ENCODE measurements at regions not wholly inside any gene's neighbourhood (a gene's known extent, or its start where the extent isn't known, plus 50 kb on each side); places are given as distances from the start of the nearest gene placed in this dataset.
A peak's percentile ranks its signal among the peaks of the same experiment; 100 is the strongest.

- no peak overlapping the region for H3K4me3 ChIP-seq (ENCODE audit: low read length)
- H3F3A ChIP-seq (ENCODE audit: control insufficient read depth, insufficient read depth), result no peaks in the 10 kb centered on the region
- H3K4me1 ChIP-seq (ENCODE audit: control insufficient read depth, low read length), result peaks cover 34% of the 10 kb centered on the region
- H3K79me2 ChIP-seq (ENCODE audit: control insufficient read depth, low read length), result no peaks in the 10 kb centered on the region
- TF ChIP-seq EZH2phosphoT487 (IDR thresholded peaks at IDR 0.05; ENCODE audit: borderline replicate concordance, low read length) (no peak), CTCF (IDR thresholded peaks at IDR 0.05; ENCODE audit: low read depth, low read length, poor library complexity, severe bottlenecking) (peak; percentile 29)
- no peaks in the 10 kb centered on the region for H3K36me3 ChIP-seq (ENCODE audit: control insufficient read depth, low read length)
- H3K9me3 ChIP-seq (ENCODE audit: control insufficient read depth, insufficient read depth, low read length), result no peaks in the 10 kb centered on the region
- no peak overlapping the region for H3K27ac ChIP-seq (ENCODE audit: low read depth, low read length)
- H4K20me1 ChIP-seq (ENCODE audit: control insufficient read depth, insufficient read depth, low read depth, low read length), result no peaks in the 10 kb centered on the region
- H3K9me2 ChIP-seq (replicated peaks; ENCODE audit: control insufficient read depth, low read length), result no peaks in the 10 kb centered on the region
- H3K27me3 ChIP-seq (ENCODE audit: control insufficient read depth, low read length), result no peaks in the 10 kb centered on the region
- H3K4me2 ChIP-seq (ENCODE audit: low read length), result 0 out of 2 replicates have a peak overlapping the region, but pooled peaks have one; percentile 6
These were observed 241.0 kb upstream of the ATP2B1 start for GRCh38 chr12:89949457-89950195.

- H3K36me3 ChIP-seq (ENCODE audit: control insufficient read depth, low read length), result no peaks in the 10 kb centered on the region
- H4K20me1 ChIP-seq (ENCODE audit: control insufficient read depth, insufficient read depth, low read depth, low read length), result no peaks in the 10 kb centered on the region
- peaks cover 34% of the 10 kb centered on the region for H3K4me1 ChIP-seq (ENCODE audit: control insufficient read depth, low read length)
- H3K9me3 ChIP-seq (ENCODE audit: control insufficient read depth, insufficient read depth, low read length), result no peaks in the 10 kb centered on the region
- H3K79me2 ChIP-seq (ENCODE audit: control insufficient read depth, low read length), result no peaks in the 10 kb centered on the region
- TF ChIP-seq EZH2phosphoT487 (IDR thresholded peaks at IDR 0.05; ENCODE audit: borderline replicate concordance, low read length) (no peak), CTCF (IDR thresholded peaks at IDR 0.05; ENCODE audit: low read depth, low read length, poor library complexity, severe bottlenecking) (no peak)
- H3F3A ChIP-seq (ENCODE audit: control insufficient read depth, insufficient read depth), result no peaks in the 10 kb centered on the region
- H3K4me2 ChIP-seq (ENCODE audit: low read length), result no peak overlapping the region
- H3K27ac ChIP-seq (ENCODE audit: low read depth, low read length), result no peak overlapping the region
- no peak overlapping the region for H3K4me3 ChIP-seq (ENCODE audit: low read length)
- no peaks in the 10 kb centered on the region for H3K27me3 ChIP-seq (ENCODE audit: control insufficient read depth, low read length)
- no peaks in the 10 kb centered on the region for H3K9me2 ChIP-seq (replicated peaks; ENCODE audit: control insufficient read depth, low read length)
These were observed 239.9 kb upstream of the ATP2B1 start for GRCh38 chr12:89948271-89949175.

DNA sequence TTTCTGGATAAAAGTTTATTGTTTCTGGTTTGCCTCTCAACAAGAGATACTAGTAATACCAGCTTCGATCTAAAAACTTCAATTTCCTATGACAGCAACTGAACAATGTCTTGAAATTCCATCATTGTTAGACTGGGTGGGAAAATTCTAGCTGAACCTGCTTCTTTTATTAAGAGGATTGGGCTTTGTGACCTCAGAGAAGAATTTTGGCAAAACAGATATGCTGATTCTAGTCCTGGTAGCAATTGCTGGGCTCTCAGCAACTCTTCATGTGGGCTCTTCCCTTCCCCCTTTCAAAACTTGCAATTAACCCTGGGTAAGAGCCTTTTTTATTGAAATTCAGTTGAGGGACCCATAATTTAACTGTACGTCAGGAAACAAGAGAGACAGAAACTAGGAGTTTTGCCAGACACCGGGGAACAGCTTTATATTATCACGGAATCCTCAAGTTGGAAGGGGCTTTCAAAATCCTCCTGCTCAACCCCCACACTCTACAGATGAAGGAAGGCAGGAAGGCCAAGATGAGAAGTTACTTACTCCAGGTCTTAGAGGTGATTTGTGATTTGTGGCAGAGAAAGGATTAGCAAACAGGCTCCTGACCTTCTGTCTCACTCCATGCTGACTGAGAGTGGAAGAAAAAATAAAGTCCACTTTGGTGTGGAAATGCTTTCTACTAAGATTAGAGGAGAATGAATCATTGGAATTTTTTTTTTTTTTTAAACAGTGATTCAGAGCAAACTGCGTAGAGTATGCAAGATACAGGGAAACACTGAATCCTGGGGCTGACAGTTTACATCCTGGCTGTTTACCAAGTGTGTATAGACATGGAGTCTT, 239.0 kb upstream of the ATP2B1 start:
- H3K27me3 ChIP-seq (ENCODE audit: control insufficient read depth, low read length), result no peaks in the 10 kb centered on the region
- H3K4me2 ChIP-seq (ENCODE audit: low read length), result no peak overlapping the region
- H4K20me1 ChIP-seq (ENCODE audit: control insufficient read depth, insufficient read depth, low read depth, low read length), result no peaks in the 10 kb centered on the region
- H3K4me3 ChIP-seq (ENCODE audit: low read length), result no peak overlapping the region
- peaks cover 38% of the 10 kb centered on the region for H3K4me1 ChIP-seq (ENCODE audit: control insufficient read depth, low read length)
- no peak overlapping the region for H3K27ac ChIP-seq (ENCODE audit: low read depth, low read length)
- H3K9me3 ChIP-seq (ENCODE audit: control insufficient read depth, insufficient read depth, low read length), result no peaks in the 10 kb centered on the region
- no peaks in the 10 kb centered on the region for H3K79me2 ChIP-seq (ENCODE audit: control insufficient read depth, low read length)
- H3K36me3 ChIP-seq (ENCODE audit: control insufficient read depth, low read length), result no peaks in the 10 kb centered on the region
- H3K9me2 ChIP-seq (replicated peaks; ENCODE audit: control insufficient read depth, low read length), result no peaks in the 10 kb centered on the region
- TF ChIP-seq CTCF (IDR thresholded peaks at IDR 0.05; ENCODE audit: low read depth, low read length, poor library complexity, severe bottlenecking), result no peak
- no peak for TF ChIP-seq EZH2phosphoT487 (IDR thresholded peaks at IDR 0.05; ENCODE audit: borderline replicate concordance, low read length)
- H3F3A ChIP-seq (ENCODE audit: control insufficient read depth, insufficient read depth), result no peaks in the 10 kb centered on the region
